Inflammatory macrophage treated with lipopolysaccharide for 4 hours (primary cell): ENCODE measurements at regions not wholly inside any gene's neighbourhood (a gene's known extent, or its start where the extent isn't known, plus 50 kb on each side); places are given as distances from the start of the nearest gene placed in this dataset.
"Not testable (repeated sequence)": the region's sequence is repeated elsewhere in the genome, so short reads cannot be mapped to it uniquely, and the experiment has no call there.

Experiments used
- DNase-seq: peaks from one replicate; pipeline ENCODE4 v3.0.0-alpha.2; 2020

DNA sequence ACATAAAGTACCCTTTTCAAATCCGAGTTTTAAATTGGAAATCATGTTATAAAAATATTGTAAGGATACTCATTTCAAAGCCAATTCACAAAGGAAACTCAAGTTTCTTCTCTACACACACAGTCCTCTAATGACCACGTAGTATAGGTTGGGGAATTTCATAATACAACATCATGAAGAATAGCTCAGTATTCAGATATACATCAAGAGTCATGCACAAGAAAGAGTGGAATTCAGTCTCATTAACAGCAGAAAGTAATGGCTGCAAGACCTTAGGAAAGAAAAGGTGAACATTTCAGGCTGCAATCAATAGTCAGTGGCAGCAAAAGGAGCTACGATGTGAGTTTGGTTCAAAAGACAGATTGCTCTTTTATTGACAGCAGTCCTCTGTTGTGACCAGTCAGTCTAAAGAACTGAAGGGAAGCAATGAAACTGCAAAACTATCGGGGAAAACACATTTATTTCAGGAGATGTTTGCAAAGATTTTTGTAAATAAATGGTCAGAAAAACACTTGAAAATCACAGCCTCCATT, 317.2 kb downstream of the IPMK start:
- no peak for DNase-seq

GRCh38 chr10:57948796-57949195, 318.9 kb downstream of the IPMK start:
- DNase-seq, result no peak

GRCh38 chr10:57946833-57947232, 320.9 kb downstream of the IPMK start:
- DNase-seq, result no peak

- no peak for DNase-seq
Measured at GRCh38 chr10:57943701-57944100, 324.0 kb downstream of the IPMK start.

DNA sequence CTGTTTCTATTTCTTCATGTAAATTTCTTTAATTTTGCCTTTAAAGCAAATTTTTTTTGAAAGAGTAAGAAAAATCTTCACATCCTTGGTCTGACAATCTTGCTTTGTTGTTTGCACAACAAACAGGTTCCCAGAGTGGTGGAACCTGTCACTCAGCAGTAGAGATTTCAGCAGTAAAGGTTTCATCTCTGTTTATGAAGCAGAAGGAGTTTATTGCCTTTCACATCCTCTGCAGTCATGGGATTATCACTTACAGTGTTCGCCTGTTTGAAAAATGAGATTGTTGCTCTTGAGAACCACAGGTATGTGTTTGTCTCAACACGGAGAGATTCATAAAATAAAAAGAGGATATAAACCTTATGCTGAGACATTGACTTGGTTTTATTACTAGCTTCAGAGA, 342.6 kb downstream of the IPMK start:
- no peak for DNase-seq

GRCh38 chr10:57921140-57921539, 346.6 kb downstream of the IPMK start:
- DNase-seq, result no peak

DNA sequence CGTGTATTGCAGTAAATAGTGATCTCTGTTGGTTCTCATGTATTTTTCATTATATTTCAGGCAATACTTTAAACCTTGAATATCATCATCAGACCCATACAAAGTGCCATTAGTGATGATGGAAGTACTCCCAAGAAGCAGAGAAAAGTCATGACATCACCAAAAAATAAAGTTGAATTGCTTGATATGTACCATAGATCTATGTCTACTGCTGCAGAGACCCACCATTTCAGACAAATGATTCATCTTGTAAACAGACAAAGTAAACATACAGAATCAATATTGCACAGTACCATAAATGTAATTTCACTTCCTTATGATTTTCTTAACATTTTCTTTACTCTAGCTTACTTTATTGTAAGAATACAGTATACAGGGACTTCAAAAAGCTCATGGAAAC, 347.8 kb downstream of the IPMK start:
- DNase-seq, result no peak

DNA sequence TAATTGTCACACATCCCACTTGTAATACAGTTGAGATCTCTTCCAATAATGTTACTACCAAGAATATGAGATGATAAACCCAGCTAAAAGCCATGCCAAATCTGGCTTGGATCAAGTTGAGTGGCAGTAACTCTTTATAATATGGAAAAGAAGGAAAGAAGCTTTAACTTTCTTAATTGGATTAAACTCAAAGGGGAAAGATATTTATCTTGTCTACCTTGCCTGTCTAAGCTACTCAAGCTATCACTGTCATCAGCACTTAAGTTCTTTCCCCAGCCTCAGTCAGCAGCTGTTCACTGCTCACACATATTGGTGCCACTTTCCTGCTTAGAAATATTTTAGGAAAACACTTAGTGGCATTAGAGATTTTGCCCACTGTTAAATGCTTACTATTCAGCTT, 350.7 kb downstream of the IPMK start:
- no peak for DNase-seq

GRCh38 chr10:57905861-57906260, 361.8 kb downstream of the IPMK start:
- no peak for DNase-seq

- no peak for DNase-seq
Measured at GRCh38 chr10:57905010-57905409, 362.7 kb downstream of the IPMK start.

GRCh38 chr10:57898231-57898630, 369.5 kb downstream of the IPMK start:
- no peak for DNase-seq

GRCh38 chr10:57897611-57898010, 370.1 kb downstream of the IPMK start:
- DNase-seq, result no peak

DNA sequence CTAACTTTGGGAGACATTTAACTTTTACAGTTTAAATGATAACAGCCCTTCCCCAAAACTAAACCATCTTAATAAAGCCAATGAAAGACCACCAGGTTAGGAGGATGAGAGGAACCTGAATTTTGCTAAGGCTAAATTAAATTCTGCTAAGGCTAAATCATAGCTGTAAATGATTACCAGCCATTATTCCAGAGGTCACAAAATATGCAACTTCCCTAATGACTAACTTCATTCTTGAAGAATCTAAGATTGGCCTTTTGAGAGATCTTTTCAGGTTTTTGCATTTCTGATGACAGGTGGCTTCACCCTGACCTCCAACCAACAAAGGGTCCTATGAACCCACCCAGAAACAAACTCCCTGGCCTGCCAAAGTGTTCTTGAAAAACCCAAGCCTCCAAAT, 373.3 kb downstream of the IPMK start:
- no peak for DNase-seq

- no peak for DNase-seq
Measured at GRCh38 chr10:57891201-57892006, 376.3 kb downstream of the IPMK start.

- no peak for DNase-seq
Measured at GRCh38 chr10:57890691-57891090, 377.0 kb downstream of the IPMK start.

DNA sequence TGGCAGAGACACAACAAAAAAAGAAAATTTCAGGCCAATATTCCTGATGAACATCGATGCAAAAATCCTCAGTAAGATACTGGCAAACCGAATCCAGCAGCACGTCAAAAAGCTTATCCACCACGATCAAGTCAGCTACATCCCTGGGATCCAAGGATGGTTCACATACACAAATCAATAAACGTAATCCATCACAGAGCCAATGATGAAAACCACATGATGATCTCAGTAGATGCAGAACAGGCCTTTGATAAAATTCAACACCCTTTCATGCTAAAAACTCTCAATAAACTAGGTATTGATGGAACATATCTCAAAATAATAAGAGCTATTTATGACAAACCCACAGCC, 382.1 kb downstream of the IPMK start:
- DNase-seq, result not testable (repeated sequence)

GRCh38 chr10:57884965-57885617, 382.6 kb downstream of the IPMK start:
- no peak for DNase-seq

- no peak for DNase-seq
Measured at GRCh38 chr10:57884407-57884806, 383.3 kb downstream of the IPMK start.

- DNase-seq, result no peak
Measured at GRCh38 chr10:57880446-57881227, 387.1 kb downstream of the IPMK start.

- DNase-seq, result no peak
Measured at GRCh38 chr10:57874810-57875209, 392.9 kb downstream of the IPMK start.

DNA sequence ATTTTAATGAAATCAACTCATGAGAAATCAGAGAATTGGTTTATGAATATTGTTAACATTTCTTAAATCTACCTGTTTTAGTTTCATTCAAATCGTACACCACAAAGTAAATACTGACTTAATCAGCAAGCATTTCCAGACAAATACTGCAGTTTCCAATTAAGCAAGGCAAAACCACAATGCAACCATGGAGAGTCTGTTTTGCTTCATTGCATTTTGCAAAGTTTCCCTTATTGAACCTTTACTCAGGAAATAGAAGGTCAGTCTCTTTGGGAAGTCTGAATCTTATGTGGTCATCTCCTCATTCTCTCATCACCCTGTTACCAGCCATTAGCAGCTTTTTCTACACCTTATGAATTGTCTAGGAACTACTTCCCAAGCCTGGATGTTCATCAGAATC, 400.5 kb downstream of the IPMK start:
- no peak for DNase-seq

- no peak for DNase-seq
Measured at GRCh38 chr10:57864765-57865680, 402.7 kb downstream of the IPMK start.
